ENCODE measurements at regions not wholly inside any gene's neighbourhood (a gene's known extent, or its start where the extent isn't known, plus 50 kb on each side); places are given as distances from the start of the nearest gene placed in this dataset.
A peak's percentile ranks its signal among the peaks of the same experiment; 100 is the strongest.
"Not testable (repeated sequence)": the region's sequence is repeated elsewhere in the genome, so short reads cannot be mapped to it uniquely, and the experiment has no call there.

DNA sequence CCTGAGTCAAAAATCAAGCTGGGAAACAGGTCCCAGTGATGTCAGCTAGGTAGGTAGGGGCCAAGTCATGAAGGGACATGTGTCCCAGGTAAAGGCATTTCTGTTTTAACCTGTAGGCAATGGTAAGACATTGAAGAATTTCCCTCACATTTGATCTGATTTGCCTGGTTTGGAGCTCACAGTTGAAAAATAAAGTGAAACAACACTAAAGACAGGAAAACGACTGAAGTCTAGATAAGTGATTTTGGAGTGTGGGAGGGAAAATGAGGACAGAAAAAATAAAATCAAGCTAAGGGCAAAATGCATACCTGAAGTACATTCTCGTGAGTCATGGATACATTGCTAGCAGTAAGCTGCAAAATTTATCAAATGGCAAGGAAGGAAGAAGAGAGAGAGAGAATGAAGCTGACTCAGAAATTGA is 169.9 kb downstream of the SKIDA1 start:
- Histone ChIP-seq H3K27me3 (no peaks in the 10 kb centered on the region), H3K4me1 (peaks cover 0 to 2% of the 10 kb centered on the region in 2 donors), H3K4me3 (no peak overlapping the region), H3K27ac (no peak overlapping the region), H3K36me3 (no peaks in the 10 kb centered on the region), H3K9me3 (no peaks in the 10 kb centered on the region)
- DNase-seq (ENCODE audit: low spot score): no peak
- TF ChIP-seq, protein P1, sequence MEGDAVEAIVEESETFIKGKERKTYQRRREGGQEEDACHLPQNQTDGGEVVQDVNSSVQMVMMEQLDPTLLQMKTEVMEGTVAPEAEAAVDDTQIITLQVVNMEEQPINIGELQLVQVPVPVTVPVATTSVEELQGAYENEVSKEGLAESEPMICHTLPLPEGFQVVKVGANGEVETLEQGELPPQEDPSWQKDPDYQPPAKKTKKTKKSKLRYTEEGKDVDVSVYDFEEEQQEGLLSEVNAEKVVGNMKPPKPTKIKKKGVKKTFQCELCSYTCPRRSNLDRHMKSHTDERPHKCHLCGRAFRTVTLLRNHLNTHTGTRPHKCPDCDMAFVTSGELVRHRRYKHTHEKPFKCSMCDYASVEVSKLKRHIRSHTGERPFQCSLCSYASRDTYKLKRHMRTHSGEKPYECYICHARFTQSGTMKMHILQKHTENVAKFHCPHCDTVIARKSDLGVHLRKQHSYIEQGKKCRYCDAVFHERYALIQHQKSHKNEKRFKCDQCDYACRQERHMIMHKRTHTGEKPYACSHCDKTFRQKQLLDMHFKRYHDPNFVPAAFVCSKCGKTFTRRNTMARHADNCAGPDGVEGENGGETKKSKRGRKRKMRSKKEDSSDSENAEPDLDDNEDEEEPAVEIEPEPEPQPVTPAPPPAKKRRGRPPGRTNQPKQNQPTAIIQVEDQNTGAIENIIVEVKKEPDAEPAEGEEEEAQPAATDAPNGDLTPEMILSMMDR (IDR thresholded peaks at IDR 0.05): no peak

DNA sequence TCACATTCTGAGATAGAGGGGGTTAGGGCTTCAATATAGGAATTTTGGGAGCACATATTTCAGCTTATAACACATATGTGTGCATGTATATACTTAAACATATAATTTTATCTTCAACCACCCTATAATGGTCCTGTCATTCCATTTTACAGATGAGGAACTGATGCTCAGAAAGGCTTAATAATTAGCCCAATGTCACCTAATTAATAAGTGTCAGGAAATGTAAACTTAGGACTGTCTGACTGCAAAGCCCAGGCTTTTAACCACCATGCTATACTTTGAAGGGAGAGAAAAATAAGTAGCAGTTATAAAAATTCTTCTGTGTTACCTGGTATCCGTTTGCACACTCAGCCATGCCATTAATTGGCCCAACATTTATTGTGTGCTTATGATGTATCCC is 172.6 kb downstream of the SKIDA1 start:
- H3K4me1 ChIP-seq: peaks cover 0 to 21% of the 10 kb centered on the region in 2 donors
- TF ChIP-seq, protein P1 (IDR thresholded peaks at IDR 0.05): no peak
- H3K27me3 ChIP-seq: no peaks in the 10 kb centered on the region
- H3K9me3 ChIP-seq: no peaks in the 10 kb centered on the region
- no peak for DNase-seq (ENCODE audit: low spot score)
- H3K4me3 ChIP-seq: no peak overlapping the region
- H3K36me3 ChIP-seq: no peaks in the 10 kb centered on the region
- no peak overlapping the region for H3K27ac ChIP-seq

DNA sequence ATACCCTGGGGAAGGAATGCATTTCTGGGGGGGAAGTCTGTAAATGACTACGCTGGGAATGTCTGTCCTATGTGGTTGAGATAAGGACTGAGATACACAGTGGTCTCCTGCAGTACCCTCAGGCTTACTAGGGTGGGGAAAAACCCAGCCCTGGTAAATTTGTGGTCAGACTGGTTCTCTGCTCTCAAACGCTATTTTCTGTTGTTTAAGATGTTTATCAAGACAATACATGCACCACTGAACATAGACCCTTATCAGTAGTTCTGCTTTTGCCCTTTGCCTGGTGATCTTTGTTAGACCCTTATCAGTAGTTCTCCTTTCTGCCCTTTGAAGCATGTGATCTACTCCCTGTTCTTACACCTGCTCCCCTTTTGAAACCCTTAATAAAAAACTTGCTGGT is 173.9 kb downstream of the SKIDA1 start:
- H3K36me3 ChIP-seq; H3K4me3 ChIP-seq; H3K27me3 ChIP-seq; DNase-seq (ENCODE audit: low spot score); H3K27ac ChIP-seq; H3K9me3 ChIP-seq: not testable (repeated sequence)
- peaks cover 0 to 21% of the 10 kb centered on the region in 2 donors for H3K4me1 ChIP-seq

DNA sequence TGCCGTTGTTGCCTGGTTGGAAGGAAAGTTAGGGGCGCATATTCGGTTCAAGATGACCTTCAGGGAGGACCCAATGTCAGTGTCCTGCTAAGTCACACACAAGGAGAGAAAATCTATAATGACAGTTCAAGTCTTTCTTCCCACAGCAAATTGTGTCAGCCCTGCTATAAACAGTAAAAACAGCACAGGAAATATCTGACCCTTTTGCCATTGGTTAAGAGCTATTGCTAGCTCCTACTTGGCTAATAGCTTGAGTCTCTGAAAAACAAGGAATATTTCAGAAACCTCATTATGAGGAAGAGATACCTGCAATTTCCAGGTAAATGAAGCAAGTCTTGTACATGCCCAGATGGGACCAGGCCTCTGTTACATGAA is 175.6 kb downstream of the SKIDA1 start:
- no peak for DNase-seq (ENCODE audit: low spot score)
- H3K36me3 ChIP-seq: no peaks in the 10 kb centered on the region
- peaks cover 0 to 21% of the 10 kb centered on the region in 2 donors for H3K4me1 ChIP-seq
- TF ChIP-seq, protein P1 (IDR thresholded peaks at IDR 0.05): no peak
- H3K27me3 ChIP-seq: no peaks in the 10 kb centered on the region
- no peak overlapping the region for H3K4me3 ChIP-seq
- no peaks in the 10 kb centered on the region for H3K9me3 ChIP-seq
- H3K27ac ChIP-seq: peak overlapping the region in 1 of 2 donors; percentile 39

DNA sequence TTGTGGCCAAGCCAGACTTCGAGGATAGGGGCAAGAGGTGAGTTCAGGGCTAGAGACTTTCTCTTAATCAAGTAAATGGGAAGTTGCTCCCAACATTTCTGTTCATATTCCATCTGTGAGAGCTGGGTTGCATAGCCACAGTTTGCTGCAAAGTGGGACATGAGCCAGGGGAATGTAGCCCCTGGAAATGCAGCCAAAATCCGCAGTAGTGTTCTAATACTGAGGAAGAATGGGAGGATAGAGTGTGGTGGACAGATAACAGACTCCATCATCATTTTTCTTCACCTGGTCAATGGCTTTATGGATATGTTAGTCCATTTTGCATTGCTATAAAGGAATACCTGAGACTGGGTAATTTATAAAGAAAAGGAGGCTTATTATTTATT is 177.7 kb downstream of the SKIDA1 start:
- TF ChIP-seq, protein P1 (IDR thresholded peaks at IDR 0.05): no peak
- no peak overlapping the region for H3K4me3 ChIP-seq
- peaks cover 0 to 21% of the 10 kb centered on the region in 2 donors for H3K4me1 ChIP-seq
- no peak for DNase-seq (ENCODE audit: low spot score)
- no peak overlapping the region for H3K27ac ChIP-seq
- H3K9me3 ChIP-seq: no peaks in the 10 kb centered on the region
- no peaks in the 10 kb centered on the region for H3K36me3 ChIP-seq
- no peaks in the 10 kb centered on the region for H3K27me3 ChIP-seq

DNA sequence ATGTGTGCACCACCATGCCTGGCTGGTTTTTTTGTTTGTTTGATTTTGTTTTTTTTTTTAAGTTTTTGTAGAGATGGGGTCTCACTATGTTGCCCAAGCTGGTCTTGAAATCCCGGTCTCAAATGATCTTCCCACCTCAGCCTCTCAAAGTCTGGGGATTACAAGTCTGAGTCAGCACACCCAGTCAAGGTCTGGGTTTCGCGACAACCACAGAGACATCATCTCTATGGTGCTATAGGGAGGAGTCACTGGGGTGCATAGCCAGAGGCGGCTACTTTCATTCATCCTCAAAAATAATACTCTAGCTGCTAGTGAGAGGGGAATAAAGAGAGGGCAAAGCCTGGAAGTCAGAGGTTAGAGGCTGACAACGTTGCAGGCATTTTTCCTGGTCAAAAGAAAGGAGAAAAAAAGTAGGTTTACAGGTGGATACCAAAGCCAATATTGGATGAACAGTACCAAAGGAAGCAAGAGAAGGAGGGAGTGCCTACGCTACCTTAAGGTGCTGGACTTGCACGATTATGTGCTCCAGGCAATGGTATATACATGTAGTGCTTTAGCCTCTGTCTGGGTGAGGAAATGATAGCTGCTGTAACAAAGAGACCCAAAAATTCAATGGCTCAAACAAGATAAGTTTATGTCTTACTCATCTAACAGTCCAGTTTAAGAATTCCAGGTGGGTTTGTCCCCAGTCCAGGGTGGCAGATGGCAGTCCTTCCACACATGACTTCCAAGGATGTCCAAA is 178.3 kb downstream of the SKIDA1 start:
- peaks cover 0 to 21% of the 10 kb centered on the region in 2 donors for H3K4me1 ChIP-seq
- H3K36me3 ChIP-seq: no peaks in the 10 kb centered on the region
- H3K27me3 ChIP-seq: no peaks in the 10 kb centered on the region
- TF ChIP-seq, protein P1 (IDR thresholded peaks at IDR 0.05): no peak
- no peak overlapping the region for H3K4me3 ChIP-seq
- no peak for DNase-seq (ENCODE audit: low spot score)
- no peak overlapping the region for H3K27ac ChIP-seq
- no peaks in the 10 kb centered on the region for H3K9me3 ChIP-seq

Data from right atrium auricular region (tissue), 2 donors.